ENCODE measurements at regions not wholly inside any gene's neighbourhood (a gene's known extent, or its start where the extent isn't known, plus 50 kb on each side); places are given as distances from the start of the nearest gene placed in this dataset.

GRCh38 chr20:48159145-48160008, 374.1 kb upstream of the SULF2 start:
- intact Hi-C loops (cut with DNase I): no loop called here
- WGBS, 4 donors: 61 to 70% (median 66%) methylated on average over 11 of the region's 11 CpGs
- Histone ChIP-seq H3K27ac (no peak overlapping the region), H3K4me1 (no peaks in the 10 kb centered on the region), H3K27me3 (peaks cover 0 to 13% (median 0%) of the 10 kb centered on the region in 9 donors), H3K4me3 (no peak overlapping the region), H3K9me3 (peaks cover 0 to 13% (median 8%) of the 10 kb centered on the region in 12 donors), H3K36me3 (no peaks in the 10 kb centered on the region)
- ATAC-seq (no peak), DNase-seq (no peak)
- no peak for TF ChIP-seq CTCF (IDR thresholded peaks at IDR 0.05)
- no peak for TF ChIP-seq POLR2A (IDR thresholded peaks at IDR 0.05)

GRCh38 chr20:48158014-48158413, 372.7 kb upstream of the SULF2 start:
- TF ChIP-seq POLR2A (IDR thresholded peaks at IDR 0.05): no peak
- TF ChIP-seq CTCF (IDR thresholded peaks at IDR 0.05): no peak
- Histone ChIP-seq H3K27ac (no peak overlapping the region), H3K4me3 (no peak overlapping the region), H3K4me1 (no peaks in the 10 kb centered on the region), H3K27me3 (peaks cover 0 to 13% (median 0%) of the 10 kb centered on the region in 9 donors), H3K9me3 (peaks cover 0 to 13% (median 8%) of the 10 kb centered on the region in 12 donors), H3K36me3 (no peaks in the 10 kb centered on the region)
- ATAC-seq: no peak
- 48 to 70% (median 59%) methylated on average over 2 of the region's 2 CpGs for WGBS, 4 donors
- DNase-seq: no peak
- intact Hi-C loops (cut with DNase I): no loop called here

GRCh38 chr20:48156951-48157700, 371.8 kb upstream of the SULF2 start:
- ATAC-seq (no peak), DNase-seq (no peak)
- Histone ChIP-seq H3K27ac (no peak overlapping the region), H3K36me3 (no peaks in the 10 kb centered on the region), H3K9me3 (peaks cover 0 to 13% (median 8%) of the 10 kb centered on the region in 12 donors), H3K4me3 (no peak overlapping the region), H3K4me1 (no peaks in the 10 kb centered on the region), H3K27me3 (peaks cover 0 to 13% (median 0%) of the 10 kb centered on the region in 9 donors)
- intact Hi-C loops (cut with DNase I): no loop called here
- WGBS, 4 donors: 78 to 100% (median 92%) methylated on average over 3 of the region's 3 CpGs
- no peak for TF ChIP-seq POLR2A (IDR thresholded peaks at IDR 0.05)
- TF ChIP-seq CTCF (IDR thresholded peaks at IDR 0.05): no peak

- Histone ChIP-seq H3K4me3 (no peak overlapping the region), H3K9me3 (peaks cover 0 to 13% (median 8%) of the 10 kb centered on the region in 12 donors), H3K4me1 (no peaks in the 10 kb centered on the region), H3K27me3 (peaks cover 0 to 16% (median 0%) of the 10 kb centered on the region in 9 donors), H3K27ac (no peak overlapping the region), H3K36me3 (no peaks in the 10 kb centered on the region)
- 83 to 89% (median 87%) methylated on average over 2 of the region's 2 CpGs for WGBS, 4 donors
- ATAC-seq: no peak
- intact Hi-C loops (cut with DNase I): no loop called here
- no peak for DNase-seq
- TF ChIP-seq CTCF (IDR thresholded peaks at IDR 0.05) (no peak), POLR2A (IDR thresholded peaks at IDR 0.05) (no peak)
These were observed 371.2 kb upstream of the SULF2 start for GRCh38 chr20:48156521-48156920.
